ENCODE measurements at regions not wholly inside any gene's neighbourhood (a gene's known extent, or its start where the extent isn't known, plus 50 kb on each side); places are given as distances from the start of the nearest gene placed in this dataset.
"Not testable (repeated sequence)": the region's sequence is repeated elsewhere in the genome, so short reads cannot be mapped to it uniquely, and the experiment has no call there.

DNA sequence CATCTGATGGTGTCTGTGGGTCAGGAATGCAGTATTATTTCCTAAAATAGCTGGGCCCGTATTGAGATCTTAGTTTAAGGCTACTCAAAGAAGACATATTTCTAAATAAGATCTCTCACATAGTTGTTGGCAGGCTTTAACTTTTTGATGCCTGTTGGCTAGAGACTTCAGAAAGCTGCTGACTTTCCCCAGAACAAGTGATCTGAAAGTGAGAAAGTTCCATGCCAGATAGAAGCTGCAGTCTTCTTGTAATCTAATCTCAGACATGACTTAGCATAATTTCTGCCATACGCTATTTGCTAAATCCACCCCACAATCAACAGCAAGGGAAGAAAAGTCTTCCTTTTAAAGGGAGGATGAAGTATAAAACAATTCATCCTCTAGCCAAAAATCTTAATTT, 867.1 kb downstream of the IGSF11 start:
- no peak for DNase-seq (ENCODE audit: low read depth)

GRCh38 chr3:118168175-118168574, 866.5 kb downstream of the IGSF11 start:
- DNase-seq (ENCODE audit: low read depth) = no peak

- no peak for DNase-seq (ENCODE audit: low read depth)
Observed at GRCh38 chr3:118171236-118171852, 863.3 kb downstream of the IGSF11 start.

DNA sequence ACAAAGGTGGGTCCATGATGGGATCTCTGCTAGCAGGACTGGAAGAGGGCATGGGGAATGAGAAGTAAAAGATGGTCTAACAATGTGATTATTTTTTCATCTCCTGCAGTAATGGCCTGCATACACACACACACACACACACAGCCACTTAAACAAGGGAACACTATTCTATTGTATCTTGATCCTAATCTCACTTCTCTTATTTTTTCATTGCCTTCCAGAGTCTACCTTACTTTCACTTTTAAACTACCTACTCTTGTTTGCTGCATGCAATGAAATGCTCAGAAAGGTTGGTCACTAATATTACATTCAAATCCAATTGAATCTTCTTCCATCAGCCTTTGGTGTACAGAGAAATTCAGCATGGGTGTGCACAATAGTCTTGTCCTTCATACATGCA, 853.8 kb downstream of the IGSF11 start:
- DNase-seq (ENCODE audit: low read depth) = no peak

- DNase-seq (ENCODE audit: low read depth) = no peak
Observed at GRCh38 chr3:118181274-118181673, 853.4 kb downstream of the IGSF11 start.

- no peak for DNase-seq (ENCODE audit: low read depth)
Observed at GRCh38 chr3:118186051-118186450, 848.6 kb downstream of the IGSF11 start.

DNA sequence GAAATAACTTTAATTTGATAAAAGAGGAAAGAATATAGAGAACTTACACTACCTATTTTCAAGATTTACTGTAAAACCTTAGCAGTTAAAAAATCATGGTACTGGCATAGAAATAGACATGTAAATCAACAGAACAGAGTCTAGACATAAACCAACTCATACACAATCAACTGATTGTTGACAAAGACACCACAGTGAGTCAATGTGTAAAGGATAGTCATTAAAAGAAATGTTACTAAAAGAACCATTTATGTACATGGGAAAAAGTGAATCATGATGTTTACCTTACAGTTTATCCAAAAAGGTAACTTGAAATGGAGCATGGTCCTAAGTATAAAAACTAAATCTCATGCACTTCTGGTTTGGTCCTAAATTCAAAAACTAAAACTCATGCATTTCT, 847.4 kb downstream of the IGSF11 start:
- no peak for DNase-seq (ENCODE audit: low read depth)

- DNase-seq (ENCODE audit: low read depth) = no peak
Observed at GRCh38 chr3:118196183-118196582, 838.5 kb downstream of the IGSF11 start.

GRCh38 chr3:118199044-118199443, 835.6 kb downstream of the IGSF11 start:
- DNase-seq (ENCODE audit: low read depth) = no peak

- DNase-seq (ENCODE audit: low read depth) = no peak
Observed at GRCh38 chr3:118204052-118204656, 830.5 kb downstream of the IGSF11 start.

- no peak for DNase-seq (ENCODE audit: low read depth)
Observed at GRCh38 chr3:118207271-118207670, 827.4 kb downstream of the IGSF11 start.

- DNase-seq (ENCODE audit: low read depth) = no peak
Observed at GRCh38 chr3:118208642-118209041, 826.0 kb downstream of the IGSF11 start.

DNA sequence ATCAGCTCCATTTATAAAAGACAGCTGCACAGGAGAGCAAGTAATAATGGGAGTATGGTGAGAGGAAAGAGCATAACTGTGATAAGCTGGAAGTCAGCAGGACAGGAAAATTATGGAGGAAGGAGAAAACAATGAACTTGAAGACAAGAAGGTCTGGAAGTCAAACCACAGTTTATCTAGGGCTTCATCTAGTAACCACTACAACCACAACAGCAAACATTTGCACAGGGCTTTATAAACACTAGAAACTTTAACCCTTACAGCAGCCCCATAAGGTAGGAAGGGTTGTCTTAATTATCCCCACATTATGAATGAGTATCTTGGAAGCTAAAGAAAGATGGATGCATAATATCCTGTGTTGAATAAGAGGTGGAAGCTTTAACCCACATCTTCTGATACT, 820.8 kb downstream of the IGSF11 start:
- no peak for DNase-seq (ENCODE audit: low read depth)

- no peak for DNase-seq (ENCODE audit: low read depth)
Observed at GRCh38 chr3:118226206-118226605, 808.4 kb downstream of the IGSF11 start.

DNA sequence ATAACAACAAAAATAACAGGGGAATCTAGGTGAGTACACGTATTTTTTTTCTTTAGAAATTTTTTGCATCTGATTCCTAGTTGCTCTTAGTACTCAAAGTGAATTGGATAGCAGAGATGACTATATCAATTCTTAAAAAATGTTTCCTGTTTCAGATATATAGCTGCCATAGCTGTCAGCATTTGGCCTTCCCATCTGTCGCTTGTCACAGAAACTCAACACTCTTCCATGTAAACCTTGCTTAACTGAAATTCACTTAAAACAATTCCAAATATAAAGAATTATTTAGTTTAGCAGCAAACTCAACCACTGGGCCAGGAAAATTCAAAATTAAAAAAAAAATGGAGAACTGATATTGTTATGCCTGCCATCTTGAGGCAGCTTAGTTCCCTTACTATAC, 807.5 kb downstream of the IGSF11 start:
- DNase-seq (ENCODE audit: low read depth) = no peak

DNA sequence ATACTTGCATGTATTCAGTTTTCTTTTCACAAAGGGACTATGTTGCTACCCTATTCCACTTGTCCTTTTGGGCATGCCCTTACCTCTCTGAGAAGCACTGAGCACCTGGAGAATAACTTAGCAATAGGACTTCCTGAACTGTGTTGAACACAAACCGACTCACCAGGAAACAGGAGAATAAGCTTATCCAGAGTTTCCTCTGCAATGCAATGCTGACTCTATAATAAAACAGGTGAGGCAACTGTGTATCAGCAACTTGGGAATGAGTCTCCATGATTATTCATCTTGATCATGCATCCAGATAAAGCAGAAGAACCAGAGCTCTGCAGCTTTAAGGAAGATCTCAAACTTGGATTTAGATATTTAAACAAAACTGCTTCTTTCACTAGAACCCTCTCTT, 806.5 kb downstream of the IGSF11 start:
- no peak for DNase-seq (ENCODE audit: low read depth)

DNA sequence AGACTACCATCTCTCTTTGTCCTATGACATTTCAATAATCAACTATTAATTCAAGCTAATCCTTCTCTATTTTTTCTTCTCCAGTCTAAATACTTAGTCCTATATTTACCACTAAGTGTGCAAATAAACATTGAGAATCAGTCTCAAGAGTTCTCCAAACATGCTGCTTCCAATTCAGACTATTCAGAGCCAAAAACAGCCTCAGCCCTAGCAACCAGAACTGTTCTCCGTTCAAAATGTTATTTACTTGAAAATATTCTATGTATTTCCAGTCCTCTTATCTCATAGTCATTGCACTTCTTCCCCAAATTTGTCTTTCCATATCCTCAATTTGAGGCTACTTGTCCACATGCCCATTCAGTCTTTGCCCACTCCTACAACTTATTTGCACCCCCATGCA, 805.5 kb downstream of the IGSF11 start:
- DNase-seq (ENCODE audit: low read depth) = no peak

GRCh38 chr3:118231578-118231977, 803.1 kb downstream of the IGSF11 start:
- DNase-seq (ENCODE audit: low read depth) = no peak

GRCh38 chr3:118239253-118239652, 795.4 kb downstream of the IGSF11 start:
- no peak for DNase-seq (ENCODE audit: low read depth)

DNA sequence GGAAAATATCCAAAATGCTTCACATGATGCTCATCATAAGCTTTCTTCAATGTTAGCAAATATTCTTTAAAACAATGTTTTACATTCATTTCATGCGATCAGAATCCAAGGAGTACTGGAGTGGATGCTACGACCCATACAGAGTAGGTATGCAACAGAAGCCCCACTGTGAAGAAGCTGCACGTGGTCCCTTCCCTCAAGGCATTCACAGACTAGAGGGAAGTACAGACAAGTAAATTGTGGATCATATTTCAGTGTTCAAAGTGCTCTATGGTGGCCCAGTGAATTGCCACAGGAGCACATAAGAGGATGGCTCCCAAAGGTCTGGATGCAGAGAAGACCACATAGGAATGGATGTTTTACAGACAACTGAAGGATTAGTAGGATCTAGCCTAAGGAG, 789.9 kb downstream of the IGSF11 start:
- no peak for DNase-seq (ENCODE audit: low read depth)

DNA sequence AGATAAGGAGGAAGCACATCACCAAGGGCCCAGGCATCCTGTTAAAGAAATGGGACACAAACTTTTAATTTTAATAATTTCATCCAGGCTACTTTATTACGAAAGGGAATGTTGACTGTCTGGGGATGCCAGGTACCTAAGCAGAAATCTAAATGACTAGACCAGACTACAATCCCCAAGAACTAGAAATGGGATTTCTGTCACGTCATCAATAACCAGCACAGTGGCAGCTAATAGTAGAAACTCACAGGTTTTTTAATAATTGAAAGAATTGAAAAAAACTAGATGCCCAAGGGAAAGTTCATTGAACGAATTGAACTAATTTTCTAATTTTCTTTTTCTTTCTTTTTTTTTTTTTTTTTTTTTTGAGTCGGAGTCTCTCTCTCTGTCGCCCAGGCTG, 789.3 kb downstream of the IGSF11 start:
- DNase-seq (ENCODE audit: low read depth) = no peak

- DNase-seq (ENCODE audit: low read depth) = not testable (repeated sequence)
Observed at GRCh38 chr3:118258850-118259249, 775.8 kb downstream of the IGSF11 start.

- no peak for DNase-seq (ENCODE audit: low read depth)
Observed at GRCh38 chr3:118262800-118263402, 771.7 kb downstream of the IGSF11 start.

GRCh38 chr3:118267588-118267987, 767.1 kb downstream of the IGSF11 start:
- no peak for DNase-seq (ENCODE audit: low read depth)

Measured in renal cortical epithelial cell (primary cell).